ENCODE measurements at regions not wholly inside any gene's neighbourhood (a gene's known extent, or its start where the extent isn't known, plus 50 kb on each side); places are given as distances from the start of the nearest gene placed in this dataset.

- Mint-ChIP-seq H3K36me3 (ENCODE audit: low read depth) (no peaks in the 10 kb centered on the region), H3K9me3 (ENCODE audit: low read depth) (no peaks in the 10 kb centered on the region), H3K4me3 (no peak overlapping the region), H3K4me1 (no peaks in the 10 kb centered on the region), H3K27me3 (peaks cover 9% of the 10 kb centered on the region), H3K27ac (no peak overlapping the region)
- POLR2A ChIA-PET = no interaction called here
- DNase-seq (no peak), ATAC-seq (no peak)
- intact Hi-C loops (cut with DNase I, micrococcal nuclease) = no loop called here
- CTCF ChIA-PET = no interaction called here
These were observed 124.0 kb downstream of the CARTPT start for GRCh38 chr5:71843111-71843510.

- Mint-ChIP-seq H3K4me3 (no peak overlapping the region), H3K4me1 (no peaks in the 10 kb centered on the region), H3K27ac (no peak overlapping the region), H3K27me3 (peaks cover 15% of the 10 kb centered on the region), H3K36me3 (ENCODE audit: low read depth) (no peaks in the 10 kb centered on the region), H3K9me3 (ENCODE audit: low read depth) (peaks cover 4% of the 10 kb centered on the region)
- POLR2A ChIA-PET = no interaction called here
- DNase-seq (no peak), ATAC-seq (no peak)
- CTCF ChIA-PET = no interaction called here
- intact Hi-C loops (cut with DNase I, micrococcal nuclease) = no loop called here
These were observed 125.8 kb downstream of the CARTPT start for GRCh38 chr5:71844862-71845261.

- Mint-ChIP-seq H3K36me3 (ENCODE audit: low read depth) (no peaks in the 10 kb centered on the region), H3K27ac (no peak overlapping the region), H3K9me3 (ENCODE audit: low read depth) (peaks cover 12% of the 10 kb centered on the region), H3K4me3 (no peak overlapping the region), H3K27me3 (peaks cover 9% of the 10 kb centered on the region), H3K4me1 (no peaks in the 10 kb centered on the region)
- POLR2A ChIA-PET = no interaction called here
- ATAC-seq (no peak), DNase-seq (no peak)
- CTCF ChIA-PET = no interaction called here
- intact Hi-C loops (cut with DNase I, micrococcal nuclease) = no loop called here
These were observed 140.4 kb downstream of the CARTPT start for GRCh38 chr5:71859515-71859914.

- ChIA-PET CTCF (no interaction called here), POLR2A (no interaction called here)
- H3K4me1 Mint-ChIP-seq = no peaks in the 10 kb centered on the region
- H3K4me3 Mint-ChIP-seq = no peak overlapping the region
- H3K36me3 Mint-ChIP-seq (ENCODE audit: low read depth) = no peaks in the 10 kb centered on the region
- intact Hi-C loops (cut with DNase I, micrococcal nuclease) = no loop called here
- H3K27ac Mint-ChIP-seq = no peak overlapping the region
- no peak for ATAC-seq
- peaks cover 11% of the 10 kb centered on the region for H3K9me3 Mint-ChIP-seq (ENCODE audit: low read depth)
- peaks cover 11% of the 10 kb centered on the region for H3K27me3 Mint-ChIP-seq
- no peak for DNase-seq
These were observed 141.0 kb downstream of the CARTPT start for GRCh38 chr5:71860048-71860447.

- DNase-seq (no peak), ATAC-seq (no peak)
- ChIA-PET CTCF (interaction anchor here (0.6 to 0.7 kb wide), 2 partner anchors 157 to 548 kb away, joined by 3 to 4 read pairs; no protein-coding TSS in a partner anchor), POLR2A (no interaction called here)
- Mint-ChIP-seq H3K36me3 (ENCODE audit: low read depth) (no peaks in the 10 kb centered on the region), H3K9me3 (ENCODE audit: low read depth) (peaks cover 5% of the 10 kb centered on the region), H3K27ac (no peak overlapping the region), H3K4me1 (no peaks in the 10 kb centered on the region), H3K27me3 (peaks cover 13% of the 10 kb centered on the region), H3K4me3 (no peak overlapping the region)
- intact Hi-C loops (cut with DNase I, micrococcal nuclease) = no loop called here
These were observed 142.6 kb downstream of the CARTPT start for GRCh38 chr5:71861682-71862081.

GRCh38 chr5:71862087-71862486, 143.0 kb downstream of the CARTPT start:
- H3K4me1 Mint-ChIP-seq = no peaks in the 10 kb centered on the region
- ChIA-PET CTCF (interaction anchor here (0.7 kb wide), 1 partner anchor 157 kb away, joined by 3 read pairs; no protein-coding TSS in a partner anchor), POLR2A (no interaction called here)
- H3K36me3 Mint-ChIP-seq (ENCODE audit: low read depth) = no peaks in the 10 kb centered on the region
- peaks cover 13% of the 10 kb centered on the region for H3K27me3 Mint-ChIP-seq
- DNase-seq = no peak
- H3K9me3 Mint-ChIP-seq (ENCODE audit: low read depth) = peaks cover 3% of the 10 kb centered on the region
- no peak overlapping the region for H3K4me3 Mint-ChIP-seq
- intact Hi-C loops (cut with DNase I, micrococcal nuclease) = no loop called here
- no peak overlapping the region for H3K27ac Mint-ChIP-seq
- no peak for ATAC-seq

GRCh38 chr5:71862507-71863060, 143.5 kb downstream of the CARTPT start:
- Mint-ChIP-seq H3K36me3 (ENCODE audit: low read depth) (no peaks in the 10 kb centered on the region), H3K4me1 (no peaks in the 10 kb centered on the region), H3K4me3 (no peak overlapping the region), H3K9me3 (ENCODE audit: low read depth) (peaks cover 3% of the 10 kb centered on the region), H3K27me3 (peaks cover 13% of the 10 kb centered on the region), H3K27ac (no peak overlapping the region)
- CTCF ChIA-PET = no interaction called here
- intact Hi-C loops (cut with DNase I, micrococcal nuclease) = no loop called here
- POLR2A ChIA-PET = no interaction called here
- no peak for ATAC-seq
- no peak for DNase-seq

- no peaks in the 10 kb centered on the region for H3K9me3 Mint-ChIP-seq (ENCODE audit: low read depth)
- H3K27me3 Mint-ChIP-seq = peaks cover 13% of the 10 kb centered on the region
- H3K27ac Mint-ChIP-seq = no peak overlapping the region
- no peaks in the 10 kb centered on the region for H3K4me1 Mint-ChIP-seq
- ATAC-seq = no peak
- DNase-seq = no peak
- intact Hi-C loops (cut with DNase I, micrococcal nuclease) = no loop called here
- ChIA-PET POLR2A (no interaction called here), CTCF (interaction anchor here (0.7 kb wide), 1 partner anchor 10 kb away, joined by 3 read pairs; no protein-coding TSS in a partner anchor)
- H3K4me3 Mint-ChIP-seq = no peak overlapping the region
- no peaks in the 10 kb centered on the region for H3K36me3 Mint-ChIP-seq (ENCODE audit: low read depth)
These were observed 145.9 kb downstream of the CARTPT start for GRCh38 chr5:71864730-71865601.

- no peak overlapping the region for H3K4me3 Mint-ChIP-seq
- H3K4me1 Mint-ChIP-seq = no peaks in the 10 kb centered on the region
- no peaks in the 10 kb centered on the region for H3K36me3 Mint-ChIP-seq (ENCODE audit: low read depth)
- no peak overlapping the region for H3K27ac Mint-ChIP-seq
- ChIA-PET POLR2A (no interaction called here), CTCF (interaction anchor here (0.7 kb wide), 1 partner anchor 9 kb away, joined by 3 read pairs; no protein-coding TSS in a partner anchor)
- intact Hi-C loops (cut with DNase I, micrococcal nuclease) = no loop called here
- ATAC-seq (no peak), DNase-seq (no peak)
- H3K27me3 Mint-ChIP-seq = peaks cover 12% of the 10 kb centered on the region
- H3K9me3 Mint-ChIP-seq (ENCODE audit: low read depth) = no peaks in the 10 kb centered on the region
These were observed 146.7 kb downstream of the CARTPT start for GRCh38 chr5:71865665-71866320.

GRCh38 chr5:71872311-71872864, 153.3 kb downstream of the CARTPT start:
- CTCF ChIA-PET = no interaction called here
- no peak for DNase-seq
- intact Hi-C loops (cut with DNase I, micrococcal nuclease) = no loop called here
- Mint-ChIP-seq H3K4me1 (no peaks in the 10 kb centered on the region), H3K4me3 (no peak overlapping the region), H3K27me3 (peaks cover 7% of the 10 kb centered on the region), H3K27ac (no peak overlapping the region), H3K9me3 (ENCODE audit: low read depth) (no peaks in the 10 kb centered on the region), H3K36me3 (ENCODE audit: low read depth) (no peaks in the 10 kb centered on the region)
- no peak for ATAC-seq
- POLR2A ChIA-PET = no interaction called here

GRCh38 chr5:71873191-71873591, 154.1 kb downstream of the CARTPT start:
- DNase-seq (no peak), ATAC-seq (no peak)
- Mint-ChIP-seq H3K27me3 (peaks cover 4% of the 10 kb centered on the region), H3K4me1 (no peaks in the 10 kb centered on the region), H3K9me3 (ENCODE audit: low read depth) (no peaks in the 10 kb centered on the region), H3K4me3 (no peak overlapping the region), H3K27ac (no peak overlapping the region), H3K36me3 (ENCODE audit: low read depth) (no peaks in the 10 kb centered on the region)
- intact Hi-C loops (cut with DNase I, micrococcal nuclease) = no loop called here
- ChIA-PET POLR2A (no interaction called here), CTCF (no interaction called here)

GRCh38 chr5:71874521-71874920, 155.4 kb downstream of the CARTPT start:
- H3K4me3 Mint-ChIP-seq = no peak overlapping the region
- ATAC-seq (no peak), DNase-seq (no peak)
- no peaks in the 10 kb centered on the region for H3K36me3 Mint-ChIP-seq (ENCODE audit: low read depth)
- H3K9me3 Mint-ChIP-seq (ENCODE audit: low read depth) = no peaks in the 10 kb centered on the region
- no peaks in the 10 kb centered on the region for H3K4me1 Mint-ChIP-seq
- no peak overlapping the region for H3K27ac Mint-ChIP-seq
- POLR2A ChIA-PET = no interaction called here
- H3K27me3 Mint-ChIP-seq = peaks cover 4% of the 10 kb centered on the region
- CTCF ChIA-PET = interaction anchor here (1.0 kb wide), 1 partner anchor 9 kb away, joined by 3 read pairs; no protein-coding TSS in a partner anchor
- intact Hi-C loops (cut with DNase I, micrococcal nuclease) = no loop called here
